Prostate gland (tissue), 2 donors: ENCODE measurements at regions not wholly inside any gene's neighbourhood (a gene's known extent, or its start where the extent isn't known, plus 50 kb on each side); places are given as distances from the start of the nearest gene placed in this dataset.

Source experiments
- POLR2AphosphoS5 ChIP-seq: sonication (generic); formaldehyde crosslinking; IDR thresholded peaks from one replicate; pipeline ENCODE4 v1.6.1; 2017; ENCODE audit warnings: antibody characterized with exemption
- TF ChIP-seq, protein P1 (sequence below), 4 experiments: fragments of 200-600 bp in 2 of 4; fragments of 450-650 bp in 2 of 4; sonication (generic) in 2 of 4; IDR thresholded peaks; 1 replicate in 3 of 4; 2 replicates in 1 of 4; pipeline ENCODE4 v1.5.1; 2016 to 2019; ENCODE audit warnings: antibody characterized with exemption in 4 of 4, mild to moderate bottlenecking in 2 of 4, moderate library complexity in 2 of 4

DNA sequence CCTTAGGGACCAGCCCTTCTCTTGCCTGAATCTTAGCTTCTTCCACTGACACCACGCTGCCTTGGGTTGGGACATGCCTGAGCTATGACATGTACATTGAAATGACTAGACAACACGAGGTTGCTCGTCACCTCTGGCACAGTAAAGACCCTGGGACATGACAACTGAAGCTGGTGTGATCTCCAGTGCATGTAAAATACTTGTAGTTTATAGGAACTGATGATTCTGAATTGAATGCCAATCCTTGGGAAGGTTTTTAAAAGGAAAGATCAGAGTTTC, 100.7 kb upstream of the PGRMC2 start:
- no peak for TF ChIP-seq POLR2AphosphoS5
- TF ChIP-seq, protein P1, sequence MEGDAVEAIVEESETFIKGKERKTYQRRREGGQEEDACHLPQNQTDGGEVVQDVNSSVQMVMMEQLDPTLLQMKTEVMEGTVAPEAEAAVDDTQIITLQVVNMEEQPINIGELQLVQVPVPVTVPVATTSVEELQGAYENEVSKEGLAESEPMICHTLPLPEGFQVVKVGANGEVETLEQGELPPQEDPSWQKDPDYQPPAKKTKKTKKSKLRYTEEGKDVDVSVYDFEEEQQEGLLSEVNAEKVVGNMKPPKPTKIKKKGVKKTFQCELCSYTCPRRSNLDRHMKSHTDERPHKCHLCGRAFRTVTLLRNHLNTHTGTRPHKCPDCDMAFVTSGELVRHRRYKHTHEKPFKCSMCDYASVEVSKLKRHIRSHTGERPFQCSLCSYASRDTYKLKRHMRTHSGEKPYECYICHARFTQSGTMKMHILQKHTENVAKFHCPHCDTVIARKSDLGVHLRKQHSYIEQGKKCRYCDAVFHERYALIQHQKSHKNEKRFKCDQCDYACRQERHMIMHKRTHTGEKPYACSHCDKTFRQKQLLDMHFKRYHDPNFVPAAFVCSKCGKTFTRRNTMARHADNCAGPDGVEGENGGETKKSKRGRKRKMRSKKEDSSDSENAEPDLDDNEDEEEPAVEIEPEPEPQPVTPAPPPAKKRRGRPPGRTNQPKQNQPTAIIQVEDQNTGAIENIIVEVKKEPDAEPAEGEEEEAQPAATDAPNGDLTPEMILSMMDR (IDR thresholded peaks at IDR 0.05): no peak
